HEK293 (cell line): ENCODE measurements at regions not wholly inside any gene's neighbourhood (a gene's known extent, or its start where the extent isn't known, plus 50 kb on each side); places are given as distances from the start of the nearest gene placed in this dataset.

ENCODE experiments used
- FEZF1 ChIP-seq: fragments of 450-650 bp; formaldehyde crosslinking; IDR thresholded peaks from 2 replicates; pipeline ENCODE4 v1.5.1; 2016; ENCODE audit warnings: missing biosample characterization, missing genetic modification characterization
- GLIS1 ChIP-seq: fragments of 450-650 bp; formaldehyde crosslinking; IDR thresholded peaks from 2 replicates; pipeline ENCODE4 v1.5.1; 2016; ENCODE audit warnings: missing biosample characterization, missing genetic modification characterization
- GLIS2 ChIP-seq: fragments of 450-650 bp; formaldehyde crosslinking; IDR thresholded peaks from 2 replicates; pipeline ENCODE4 v1.5.1; 2016; ENCODE audit warnings: missing biosample characterization, missing genetic modification characterization
- HOXA7 ChIP-seq: sonication (generic); formaldehyde crosslinking; IDR thresholded peaks from 2 replicates; pipeline ENCODE4 v1.8.1; 2022; ENCODE audit warnings: missing genetic modification reagents, borderline replicate concordance
- MYNN ChIP-seq: fragments of 450-650 bp; formaldehyde crosslinking; IDR thresholded peaks from 2 replicates; pipeline ENCODE4 v1.5.1; 2016; ENCODE audit warnings: missing biosample characterization, missing genetic modification characterization, borderline replicate concordance
- SALL2 ChIP-seq: fragments of 450-650 bp; formaldehyde crosslinking; IDR thresholded peaks from 2 replicates; pipeline ENCODE4 v1.5.0; 2017; ENCODE audit warnings: missing biosample characterization, mild to moderate bottlenecking, missing genetic modification characterization, borderline replicate concordance
- ZNF10 ChIP-seq: fragments of 450-650 bp; formaldehyde crosslinking; IDR thresholded peaks from 2 replicates; pipeline ENCODE4 v1.5.1; 2017; ENCODE audit warnings: missing biosample characterization, missing genetic modification characterization
- ZNF132 ChIP-seq: fragments of 450-650 bp; formaldehyde crosslinking; IDR thresholded peaks from 2 replicates; pipeline ENCODE4 v1.5.1; 2017; ENCODE audit warnings: missing biosample characterization, missing genetic modification characterization, borderline replicate concordance
- ZNF155 ChIP-seq: fragments of 450-650 bp; formaldehyde crosslinking; IDR thresholded peaks from 2 replicates; pipeline ENCODE4 v1.5.1; 2016; ENCODE audit warnings: missing biosample characterization, missing genetic modification characterization
- ZNF239 ChIP-seq: fragments of 450-650 bp; formaldehyde crosslinking; IDR thresholded peaks from 2 replicates; pipeline ENCODE4 v1.5.1; 2016; ENCODE audit warnings: missing biosample characterization, missing genetic modification characterization
- ZNF292 ChIP-seq: fragments of 450-650 bp; formaldehyde crosslinking; IDR thresholded peaks from 2 replicates; pipeline ENCODE4 v1.5.1; 2016; ENCODE audit warnings: low read depth, missing biosample characterization, missing genetic modification characterization, borderline replicate concordance
- ZNF302 ChIP-seq: fragments of 450-650 bp; formaldehyde crosslinking; IDR thresholded peaks from 2 replicates; pipeline ENCODE4 v1.5.1; 2016; ENCODE audit warnings: missing biosample characterization, missing genetic modification characterization, low read depth
- ZNF341 ChIP-seq: fragments of 450-650 bp; formaldehyde crosslinking; IDR thresholded peaks from 2 replicates; pipeline ENCODE4; 2016; ENCODE audit warnings: low read depth, missing biosample characterization, missing genetic modification characterization
- ZNF549 ChIP-seq: fragments of 450-650 bp; IDR thresholded peaks from 2 replicates; pipeline ENCODE4 v1.5.1; 2018; ENCODE audit warnings: missing biosample characterization, missing genetic modification characterization, mild to moderate bottlenecking, inconsistent platforms, moderate library complexity
- ZNF571 ChIP-seq: fragments of 450-650 bp; formaldehyde crosslinking; IDR thresholded peaks from 2 replicates; pipeline ENCODE4 v1.5.0; 2017; ENCODE audit warnings: missing biosample characterization, missing genetic modification characterization
- ZNF621 ChIP-seq: fragments of 450-650 bp; formaldehyde crosslinking; IDR thresholded peaks from 2 replicates; pipeline ENCODE4 v1.5.1; 2017; ENCODE audit warnings: missing biosample characterization, missing genetic modification characterization
- ZNF629 ChIP-seq: fragments of 450-650 bp; formaldehyde crosslinking; IDR thresholded peaks from 2 replicates; pipeline ENCODE4 v1.5.1; 2017; ENCODE audit warnings: missing biosample characterization, missing genetic modification characterization
- ZNF664 ChIP-seq: fragments of 450-650 bp; formaldehyde crosslinking; IDR thresholded peaks from 2 replicates; pipeline ENCODE4 v1.5.1; 2016; ENCODE audit warnings: missing biosample characterization, missing genetic modification characterization
- ZXDB ChIP-seq: fragments of 450-650 bp; formaldehyde crosslinking; IDR thresholded peaks from 2 replicates; pipeline ENCODE4 v1.5.1; 2016; ENCODE audit warnings: missing biosample characterization, missing genetic modification characterization
- TF ChIP-seq, protein P1 (sequence below): fragments of 450-650 bp; formaldehyde crosslinking; IDR thresholded peaks from 2 replicates; pipeline ENCODE4 v1.5.1; 2016; ENCODE audit warnings: missing biosample characterization, missing genetic modification characterization
- TF ChIP-seq, protein P2 (sequence below): fragments of 450-650 bp; formaldehyde crosslinking; IDR thresholded peaks from 2 replicates; pipeline ENCODE4 v1.5.1; 2017; ENCODE audit warnings: missing biosample characterization, missing genetic modification characterization
- TF ChIP-seq, protein P3 (sequence below): fragments of 450-650 bp; formaldehyde crosslinking; IDR thresholded peaks from 2 replicates; pipeline ENCODE4 v1.5.1; 2016; ENCODE audit warnings: missing biosample characterization, missing genetic modification characterization
- TF ChIP-seq, protein P4 (sequence below): fragments of 450-650 bp; formaldehyde crosslinking; IDR thresholded peaks from 2 replicates; pipeline ENCODE4 v1.5.1; 2016; ENCODE audit warnings: missing biosample characterization, missing genetic modification characterization, low read depth
- TF ChIP-seq, protein P5 (sequence below): fragments of 450-650 bp; formaldehyde crosslinking; IDR thresholded peaks from 2 replicates; pipeline ENCODE4 v1.5.1; 2016; ENCODE audit warnings: missing biosample characterization, missing genetic modification characterization
- TF ChIP-seq, protein P6 (sequence below): fragments of 450-650 bp; formaldehyde crosslinking; IDR thresholded peaks from 2 replicates; pipeline ENCODE4 v1.5.1; 2016; ENCODE audit warnings: missing biosample characterization, missing genetic modification characterization

DNA sequence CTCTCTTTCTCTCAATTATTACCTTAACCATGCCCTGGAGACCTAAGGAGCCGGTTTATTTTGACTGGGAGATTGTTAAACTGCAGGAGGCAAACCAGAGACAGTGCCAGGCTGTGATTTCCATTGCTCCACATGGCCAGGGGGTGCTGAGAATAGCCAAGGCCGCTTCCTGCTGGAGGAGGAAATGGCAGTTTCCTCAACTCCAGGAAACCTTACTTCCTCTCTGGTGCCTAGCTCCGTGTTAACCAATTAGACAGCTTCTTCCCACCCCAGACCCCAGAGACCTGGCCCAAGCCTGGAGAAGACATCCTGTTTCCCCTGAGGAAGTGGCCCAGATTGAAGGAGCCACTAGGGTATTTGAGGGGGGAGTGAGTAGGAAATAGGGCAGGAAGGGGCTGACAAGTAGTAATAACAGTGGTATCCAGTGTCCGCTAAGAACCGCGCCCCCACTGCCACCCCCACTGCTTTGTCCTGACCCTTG is 161.2 kb downstream of the PLPP3 start (continued):
- TF ChIP-seq ZNF571 (tag by site-specific recombination): no peak
- TF ChIP-seq HOXA7 (CRISPR knock-in tag): no peak
- TF ChIP-seq, protein P1, sequence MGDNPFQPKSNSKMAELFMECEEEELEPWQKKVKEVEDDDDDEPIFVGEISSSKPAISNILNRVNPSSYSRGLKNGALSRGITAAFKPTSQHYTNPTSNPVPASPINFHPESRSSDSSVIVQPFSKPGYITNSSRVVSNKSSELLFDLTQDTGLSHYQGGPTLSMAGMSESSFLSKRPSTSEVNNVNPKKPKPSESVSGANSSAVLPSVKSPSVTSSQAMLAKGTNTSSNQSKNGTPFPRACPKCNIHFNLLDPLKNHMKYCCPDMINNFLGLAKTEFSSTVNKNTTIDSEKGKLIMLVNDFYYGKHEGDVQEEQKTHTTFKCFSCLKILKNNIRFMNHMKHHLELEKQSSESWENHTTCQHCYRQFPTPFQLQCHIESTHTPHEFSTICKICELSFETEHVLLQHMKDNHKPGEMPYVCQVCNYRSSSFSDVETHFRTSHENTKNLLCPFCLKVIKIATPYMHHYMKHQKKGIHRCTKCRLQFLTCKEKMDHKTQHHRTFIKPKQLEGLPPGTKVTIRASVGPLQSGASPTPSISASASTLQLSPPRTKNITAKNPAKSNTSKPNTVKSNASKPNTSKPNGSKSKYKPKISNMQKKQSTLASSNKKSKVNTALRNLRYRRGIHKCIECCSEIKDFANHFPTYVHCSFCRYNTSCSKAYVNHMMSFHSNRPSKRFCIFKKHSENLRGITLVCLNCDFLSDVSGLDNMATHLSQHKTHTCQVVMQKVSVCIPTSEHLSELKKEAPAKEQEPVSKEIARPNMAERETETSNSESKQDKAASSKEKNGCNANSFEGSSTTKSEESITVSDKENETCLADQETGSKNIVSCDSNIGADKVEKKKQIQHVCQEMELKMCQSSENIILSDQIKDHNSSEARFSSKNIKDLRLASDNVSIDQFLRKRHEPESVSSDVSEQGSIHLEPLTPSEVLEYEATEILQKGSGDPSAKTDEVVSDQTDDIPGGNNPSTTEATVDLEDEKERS (tag by site-specific recombination): no peak
- no peak for TF ChIP-seq ZNF621 (tag by site-specific recombination)
- TF ChIP-seq MYNN (tag by site-specific recombination): no peak
- TF ChIP-seq GLIS2: no peak
- no peak for TF ChIP-seq ZNF549 (tag by site-specific recombination)
- TF ChIP-seq, protein P2, sequence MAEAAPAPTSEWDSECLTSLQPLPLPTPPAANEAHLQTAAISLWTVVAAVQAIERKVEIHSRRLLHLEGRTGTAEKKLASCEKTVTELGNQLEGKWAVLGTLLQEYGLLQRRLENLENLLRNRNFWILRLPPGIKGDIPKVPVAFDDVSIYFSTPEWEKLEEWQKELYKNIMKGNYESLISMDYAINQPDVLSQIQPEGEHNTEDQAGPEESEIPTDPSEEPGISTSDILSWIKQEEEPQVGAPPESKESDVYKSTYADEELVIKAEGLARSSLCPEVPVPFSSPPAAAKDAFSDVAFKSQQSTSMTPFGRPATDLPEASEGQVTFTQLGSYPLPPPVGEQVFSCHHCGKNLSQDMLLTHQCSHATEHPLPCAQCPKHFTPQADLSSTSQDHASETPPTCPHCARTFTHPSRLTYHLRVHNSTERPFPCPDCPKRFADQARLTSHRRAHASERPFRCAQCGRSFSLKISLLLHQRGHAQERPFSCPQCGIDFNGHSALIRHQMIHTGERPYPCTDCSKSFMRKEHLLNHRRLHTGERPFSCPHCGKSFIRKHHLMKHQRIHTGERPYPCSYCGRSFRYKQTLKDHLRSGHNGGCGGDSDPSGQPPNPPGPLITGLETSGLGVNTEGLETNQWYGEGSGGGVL (tag by site-specific recombination): no peak
- TF ChIP-seq, protein P3, sequence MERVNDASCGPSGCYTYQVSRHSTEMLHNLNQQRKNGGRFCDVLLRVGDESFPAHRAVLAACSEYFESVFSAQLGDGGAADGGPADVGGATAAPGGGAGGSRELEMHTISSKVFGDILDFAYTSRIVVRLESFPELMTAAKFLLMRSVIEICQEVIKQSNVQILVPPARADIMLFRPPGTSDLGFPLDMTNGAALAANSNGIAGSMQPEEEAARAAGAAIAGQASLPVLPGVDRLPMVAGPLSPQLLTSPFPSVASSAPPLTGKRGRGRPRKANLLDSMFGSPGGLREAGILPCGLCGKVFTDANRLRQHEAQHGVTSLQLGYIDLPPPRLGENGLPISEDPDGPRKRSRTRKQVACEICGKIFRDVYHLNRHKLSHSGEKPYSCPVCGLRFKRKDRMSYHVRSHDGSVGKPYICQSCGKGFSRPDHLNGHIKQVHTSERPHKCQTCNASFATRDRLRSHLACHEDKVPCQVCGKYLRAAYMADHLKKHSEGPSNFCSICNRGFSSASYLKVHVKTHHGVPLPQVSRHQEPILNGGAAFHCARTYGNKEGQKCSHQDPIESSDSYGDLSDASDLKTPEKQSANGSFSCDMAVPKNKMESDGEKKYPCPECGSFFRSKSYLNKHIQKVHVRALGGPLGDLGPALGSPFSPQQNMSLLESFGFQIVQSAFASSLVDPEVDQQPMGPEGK (tag by site-specific recombination): no peak
- no peak for TF ChIP-seq ZNF132 (tag by site-specific recombination)
- TF ChIP-seq ZNF341 (tag by site-specific recombination): peak; percentile 93
- no peak for TF ChIP-seq ZXDB (tag by site-specific recombination)
- peak; percentile 17; the same call in 1 of the 2 replicates for TF ChIP-seq GLIS1 (tag by site-specific recombination)
- no peak for TF ChIP-seq SALL2 (tag by site-specific recombination)
- no peak for TF ChIP-seq ZNF664 (tag by site-specific recombination)
- 0 out of 2 replicates have a peak, but pooled peaks have one; percentile 16 for TF ChIP-seq FEZF1
- TF ChIP-seq ZNF302 (tag by site-specific recombination): no peak
- TF ChIP-seq ZNF155: no peak
- no peak for TF ChIP-seq ZNF239 (tag by site-specific recombination)
- TF ChIP-seq ZNF629 (tag by site-specific recombination): no peak
- TF ChIP-seq, protein P4, sequence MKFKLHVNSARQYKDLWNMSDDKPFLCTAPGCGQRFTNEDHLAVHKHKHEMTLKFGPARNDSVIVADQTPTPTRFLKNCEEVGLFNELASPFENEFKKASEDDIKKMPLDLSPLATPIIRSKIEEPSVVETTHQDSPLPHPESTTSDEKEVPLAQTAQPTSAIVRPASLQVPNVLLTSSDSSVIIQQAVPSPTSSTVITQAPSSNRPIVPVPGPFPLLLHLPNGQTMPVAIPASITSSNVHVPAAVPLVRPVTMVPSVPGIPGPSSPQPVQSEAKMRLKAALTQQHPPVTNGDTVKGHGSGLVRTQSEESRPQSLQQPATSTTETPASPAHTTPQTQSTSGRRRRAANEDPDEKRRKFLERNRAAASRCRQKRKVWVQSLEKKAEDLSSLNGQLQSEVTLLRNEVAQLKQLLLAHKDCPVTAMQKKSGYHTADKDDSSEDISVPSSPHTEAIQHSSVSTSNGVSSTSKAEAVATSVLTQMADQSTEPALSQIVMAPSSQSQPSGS (tag by site-specific recombination): no peak
- no peak for TF ChIP-seq ZNF10 (tag by site-specific recombination)
- no peak for TF ChIP-seq ZNF292
- TF ChIP-seq, protein P5, sequence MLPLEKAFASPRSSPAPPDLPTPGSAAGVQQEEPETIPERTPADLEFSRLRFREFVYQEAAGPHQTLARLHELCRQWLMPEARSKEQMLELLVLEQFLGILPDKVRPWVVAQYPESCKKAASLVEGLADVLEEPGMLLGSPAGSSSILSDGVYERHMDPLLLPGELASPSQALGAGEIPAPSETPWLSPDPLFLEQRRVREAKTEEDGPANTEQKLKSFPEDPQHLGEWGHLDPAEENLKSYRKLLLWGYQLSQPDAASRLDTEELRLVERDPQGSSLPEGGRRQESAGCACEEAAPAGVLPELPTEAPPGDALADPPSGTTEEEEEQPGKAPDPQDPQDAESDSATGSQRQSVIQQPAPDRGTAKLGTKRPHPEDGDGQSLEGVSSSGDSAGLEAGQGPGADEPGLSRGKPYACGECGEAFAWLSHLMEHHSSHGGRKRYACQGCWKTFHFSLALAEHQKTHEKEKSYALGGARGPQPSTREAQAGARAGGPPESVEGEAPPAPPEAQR (tag by site-specific recombination): no peak
- TF ChIP-seq, protein P6, sequence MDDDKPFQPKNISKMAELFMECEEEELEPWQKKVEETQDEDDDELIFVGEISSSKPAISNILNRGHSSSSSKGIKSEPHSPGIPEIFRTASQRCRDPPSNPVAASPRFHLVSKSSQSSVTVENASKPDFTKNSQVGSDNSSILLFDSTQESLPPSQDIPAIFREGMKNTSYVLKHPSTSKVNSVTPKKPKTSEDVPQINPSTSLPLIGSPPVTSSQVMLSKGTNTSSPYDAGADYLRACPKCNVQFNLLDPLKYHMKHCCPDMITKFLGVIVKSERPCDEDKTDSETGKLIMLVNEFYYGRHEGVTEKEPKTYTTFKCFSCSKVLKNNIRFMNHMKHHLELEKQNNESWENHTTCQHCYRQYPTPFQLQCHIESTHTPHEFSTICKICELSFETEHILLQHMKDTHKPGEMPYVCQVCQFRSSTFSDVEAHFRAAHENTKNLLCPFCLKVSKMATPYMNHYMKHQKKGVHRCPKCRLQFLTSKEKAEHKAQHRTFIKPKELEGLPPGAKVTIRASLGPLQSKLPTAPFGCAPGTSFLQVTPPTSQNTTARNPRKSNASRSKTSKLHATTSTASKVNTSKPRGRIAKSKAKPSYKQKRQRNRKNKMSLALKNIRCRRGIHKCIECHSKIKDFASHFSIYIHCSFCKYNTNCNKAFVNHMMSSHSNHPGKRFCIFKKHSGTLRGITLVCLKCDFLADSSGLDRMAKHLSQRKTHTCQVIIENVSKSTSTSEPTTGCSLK (tag by site-specific recombination): no peak
